Hepatocyte (in vitro differentiated cells): ENCODE measurements at regions not wholly inside any gene's neighbourhood (a gene's known extent, or its start where the extent isn't known, plus 50 kb on each side); places are given as distances from the start of the nearest gene placed in this dataset.

ENCODE experiments used
- DNase-seq: peaks from one replicate; pipeline ENCODE4 v3.0.0-alpha.2; 2016; ENCODE audit warnings: low spot score
- H2AFZ ChIP-seq: fragments of 200-600 bp; sonication (generic); 2 replicates; pipeline ENCODE4 v1.6.0; 2016; ENCODE audit warnings: antibody characterized with exemption, mild to moderate bottlenecking
- H3K27ac ChIP-seq: fragments of 200-600 bp; sonication (generic); 2 replicates; pipeline ENCODE4 v1.5.1; 2016; ENCODE audit warnings: mild to moderate bottlenecking
- H3K27me3 ChIP-seq: fragments of 200-600 bp; sonication (generic); 2 replicates; pipeline ENCODE4 v1.6.1; 2016
- H3K36me3 ChIP-seq: fragments of 200-600 bp; sonication (generic); replicated peaks from 2 replicates; pipeline ENCODE4 v1.5.1; 2016; ENCODE audit warnings: low read depth; ENCODE audit not compliant: insufficient read depth
- H3K4me1 ChIP-seq: fragments of 200-600 bp; sonication (generic); 2 replicates; pipeline ENCODE4 v1.5.1; 2016; ENCODE audit warnings: mild to moderate bottlenecking, moderate library complexity; ENCODE audit not compliant: insufficient read depth
- H3K4me2 ChIP-seq: fragments of 200-600 bp; sonication (generic); 2 replicates; pipeline ENCODE4 v1.6.0; 2016
- H3K4me3 ChIP-seq: fragments of 200-600 bp; sonication (generic); 2 replicates; pipeline ENCODE4 v1.5.1; 2016; ENCODE audit warnings: mild to moderate bottlenecking
- H3K79me2 ChIP-seq: fragments of 200-600 bp; sonication (generic); 2 replicates; pipeline ENCODE4 v1.6.0; 2017; ENCODE audit warnings: mild to moderate bottlenecking
- H3K9me2 ChIP-seq: fragments of 200-600 bp; sonication (generic); replicated peaks from 2 replicates; pipeline ENCODE4 v1.6.0; 2017; ENCODE audit warnings: mild to moderate bottlenecking; ENCODE audit not compliant: insufficient read depth
- H3K9me3 ChIP-seq: fragments of 200-600 bp; sonication (generic); 2 replicates; pipeline ENCODE4 v1.5.1; 2016; ENCODE audit warnings: low read depth, mild to moderate bottlenecking
- H4K20me1 ChIP-seq: fragments of 200-600 bp; sonication (generic); 2 replicates; pipeline ENCODE4 v1.6.0; 2016; ENCODE audit warnings: mild to moderate bottlenecking; ENCODE audit not compliant: insufficient read depth, poor library complexity, severe bottlenecking
- CTCF ChIP-seq: fragments of 200-600 bp; sonication (generic); IDR thresholded peaks from 2 replicates; pipeline ENCODE4 v1.5.1; 2016; ENCODE audit warnings: antibody characterized with exemption, mild to moderate bottlenecking; ENCODE audit not compliant: poor library complexity
- EZH2 ChIP-seq: fragments of 200-600 bp; sonication (generic); IDR thresholded peaks from 2 replicates; pipeline ENCODE4 v1.6.1; 2016; ENCODE audit warnings: antibody characterized with exemption, mild to moderate bottlenecking, borderline replicate concordance
- EZH2phosphoT487 ChIP-seq: fragments of 200-600 bp; sonication (generic); IDR thresholded peaks from one replicate; pipeline ENCODE4 v1.6.1; 2018; ENCODE audit warnings: antibody characterized with exemption, mild to moderate bottlenecking, low read depth, moderate library complexity; ENCODE audit not compliant: unreplicated experiment, severe bottlenecking
- WGBS: methylation state at CpG from one replicate; pipeline ENCODE4 v1.1.6; 2016; ENCODE audit warnings: low lambda C conversion rate; ENCODE audit errors: missing lambda C conversion rate; 5-methylcytosine and 5-hydroxymethylcytosine counted together

DNA sequence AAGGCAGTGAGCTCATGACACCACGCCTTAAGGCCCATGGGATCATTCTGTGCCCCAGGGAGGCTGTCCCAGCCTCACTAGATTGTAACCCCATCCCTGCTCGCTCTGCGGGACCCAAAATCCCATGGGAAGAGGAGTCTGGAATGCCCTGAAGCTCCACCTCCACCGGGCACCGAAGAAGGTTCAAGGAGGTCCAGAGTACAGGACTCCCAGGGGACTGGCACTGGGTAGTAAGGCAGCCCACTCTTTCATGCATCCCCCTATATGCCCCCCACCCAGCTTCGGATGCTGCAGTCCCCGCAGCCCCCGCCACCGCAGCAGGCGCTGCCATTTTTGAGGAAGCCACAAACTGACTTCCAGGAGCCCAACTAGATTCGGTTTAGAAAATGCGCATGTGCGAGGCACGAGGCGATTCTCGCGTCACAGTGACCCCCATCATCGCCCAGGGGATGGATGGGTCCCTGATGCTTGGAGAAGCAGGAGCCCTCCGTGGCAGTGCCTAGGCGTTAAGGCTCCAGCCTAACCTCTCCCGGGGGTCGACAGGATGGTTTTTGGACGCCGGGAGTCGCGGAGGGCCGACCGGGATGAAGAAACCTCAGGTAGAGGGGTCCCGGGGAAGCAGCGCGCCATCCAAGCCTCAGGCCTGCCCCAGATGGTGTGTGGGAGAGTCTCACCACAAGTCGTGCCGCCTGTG is 1681.0 kb downstream of the TP53TG3F start:
- H3K79me2 ChIP-seq: no peaks in the 10 kb centered on the region
- H3K9me3 ChIP-seq: no peaks in the 10 kb centered on the region
- no peak overlapping the region for H2AFZ ChIP-seq
- no peak for DNase-seq
- H3K36me3 ChIP-seq: no peaks in the 10 kb centered on the region
- H3K27ac ChIP-seq: no peak overlapping the region
- H3K4me2 ChIP-seq: no peak overlapping the region
- TF ChIP-seq CTCF (no peak), EZH2 (no peak), EZH2phosphoT487 (no peak)
- H3K27me3 ChIP-seq: no peaks in the 10 kb centered on the region
- WGBS: 82% methylated on average over 27 of the region's 33 CpGs
- no peaks in the 10 kb centered on the region for H3K4me1 ChIP-seq
- H3K4me3 ChIP-seq: no peak overlapping the region
- no peaks in the 10 kb centered on the region for H4K20me1 ChIP-seq
- H3K9me2 ChIP-seq: no peaks in the 10 kb centered on the region

GRCh38 chr16:35141303-35141702 is 1681.9 kb downstream of the TP53TG3F start:
- H3K79me2 ChIP-seq: no peaks in the 10 kb centered on the region
- no peaks in the 10 kb centered on the region for H3K9me2 ChIP-seq
- DNase-seq: no peak
- no peak for TF ChIP-seq EZH2phosphoT487
- no peak for TF ChIP-seq EZH2
- TF ChIP-seq CTCF: no peak
- no peaks in the 10 kb centered on the region for H3K4me1 ChIP-seq
- no peak overlapping the region for H2AFZ ChIP-seq
- no peaks in the 10 kb centered on the region for H3K9me3 ChIP-seq
- H3K36me3 ChIP-seq: no peaks in the 10 kb centered on the region
- WGBS: 85% methylated on average over 18 of the region's 18 CpGs
- no peaks in the 10 kb centered on the region for H4K20me1 ChIP-seq
- no peak overlapping the region for H3K27ac ChIP-seq
- no peak overlapping the region for H3K4me3 ChIP-seq
- no peak overlapping the region for H3K4me2 ChIP-seq
- H3K27me3 ChIP-seq: no peaks in the 10 kb centered on the region

DNA sequence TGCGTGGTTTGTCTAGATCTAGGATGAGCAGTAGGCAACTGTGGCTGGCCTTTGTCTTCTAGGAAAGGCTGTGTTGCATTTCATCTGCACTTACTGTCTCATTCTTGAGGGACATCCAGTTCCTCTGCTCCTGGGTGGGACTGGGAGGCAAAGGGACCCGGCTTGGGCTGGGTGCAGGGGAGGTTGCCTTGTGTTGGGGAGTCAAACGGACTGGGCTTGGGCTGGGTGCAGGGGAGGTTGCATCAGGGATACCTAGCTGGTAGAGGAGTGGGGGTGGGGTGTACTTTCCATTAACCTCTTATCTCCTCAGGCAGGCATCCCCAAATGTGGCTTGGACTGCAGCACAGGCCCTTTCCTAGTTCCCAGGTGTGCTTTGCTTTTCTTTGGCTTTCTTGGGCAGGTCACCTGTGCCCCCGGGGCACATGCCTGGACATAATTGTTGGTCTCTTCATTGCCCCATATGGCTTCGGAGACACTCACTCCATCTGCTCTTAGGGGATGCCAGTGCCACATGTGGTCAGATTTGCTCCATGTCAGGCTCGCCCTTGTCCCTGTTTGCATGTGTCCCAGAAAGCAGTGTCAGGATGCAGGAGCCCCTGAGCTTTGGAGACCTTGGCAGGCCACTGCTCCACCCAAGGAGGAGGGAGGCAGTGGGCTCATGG is 1682.9 kb downstream of the TP53TG3F start:
- TF ChIP-seq CTCF (no peak), EZH2 (no peak), EZH2phosphoT487 (no peak)
- H3K4me1 ChIP-seq: no peaks in the 10 kb centered on the region
- no peaks in the 10 kb centered on the region for H3K36me3 ChIP-seq
- no peak for DNase-seq
- H3K79me2 ChIP-seq: no peaks in the 10 kb centered on the region
- no peaks in the 10 kb centered on the region for H3K9me3 ChIP-seq
- no peak overlapping the region for H2AFZ ChIP-seq
- H3K4me3 ChIP-seq: no peak overlapping the region
- 55% methylated on average over 6 of the region's 6 CpGs for WGBS
- no peak overlapping the region for H3K4me2 ChIP-seq
- no peak overlapping the region for H3K27ac ChIP-seq
- H3K27me3 ChIP-seq: no peaks in the 10 kb centered on the region
- no peaks in the 10 kb centered on the region for H3K9me2 ChIP-seq
- no peaks in the 10 kb centered on the region for H4K20me1 ChIP-seq
